B cell (primary cell): ENCODE measurements at regions not wholly inside any gene's neighbourhood (a gene's known extent, or its start where the extent isn't known, plus 50 kb on each side); places are given as distances from the start of the nearest gene placed in this dataset.

Source experiments
- CTCF ChIP-seq: fragments of 200-600 bp; IDR thresholded peaks from one replicate; pipeline ENCODE4 v1.8.0; 2022; ENCODE audit warnings: antibody characterized with exemption, mild to moderate bottlenecking
- EZH2 ChIP-seq: IDR thresholded peaks from 2 replicates; pipeline ENCODE4 v1.6.1; 2012; ENCODE audit warnings: borderline replicate concordance, low read depth, mild to moderate bottlenecking, moderate library complexity, low read length; ENCODE audit not compliant: insufficient read depth, poor library complexity, severe bottlenecking

DNA sequence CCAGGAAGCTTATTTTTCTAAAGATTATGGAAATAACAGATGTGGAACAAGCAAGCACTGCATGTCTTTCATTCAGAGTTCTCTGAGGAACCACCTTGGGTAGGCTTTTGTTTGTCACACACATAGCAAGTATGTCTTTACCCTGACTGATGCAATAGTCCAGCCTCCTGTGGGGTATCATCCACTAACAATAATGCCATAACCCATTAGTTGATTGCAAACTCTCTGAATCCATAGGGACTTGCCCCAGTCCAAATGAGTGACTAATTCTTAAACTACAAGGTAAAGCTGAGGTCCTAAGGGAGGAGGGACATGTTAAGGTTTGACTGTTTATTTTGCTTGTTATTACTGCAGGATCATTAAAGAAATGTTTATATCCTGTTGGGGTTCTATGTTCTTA is 151.4 kb upstream of the PRPS1L1 start:
- TF ChIP-seq CTCF (no peak), EZH2 (no peak)
